ENCODE measurements at regions not wholly inside any gene's neighbourhood (a gene's known extent, or its start where the extent isn't known, plus 50 kb on each side); places are given as distances from the start of the nearest gene placed in this dataset.

DNA sequence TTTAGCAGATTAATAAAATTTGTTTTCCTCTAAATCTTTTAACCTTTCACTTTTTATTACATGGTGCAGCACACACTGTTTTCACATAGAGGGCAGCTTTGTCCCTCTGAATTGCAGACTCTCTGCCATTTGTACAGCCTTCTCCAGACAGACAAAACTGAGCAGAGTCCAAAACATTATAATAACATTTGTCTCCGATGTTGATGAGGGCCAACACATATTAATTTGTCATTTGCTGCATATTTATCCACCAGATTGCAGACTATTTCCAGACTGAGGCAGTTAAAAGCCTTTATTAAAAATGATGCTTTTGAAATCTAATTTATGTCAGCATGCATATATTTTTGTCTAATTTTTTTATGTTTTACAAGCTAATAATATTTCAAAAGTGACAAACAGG is 1251.9 kb upstream of the SLC10A2 start:
- intact Hi-C loops (cut with DNase I; ENCODE audit: low total_unique reads) = no loop called here
- Histone ChIP-seq H3K4me1 (no peaks in the 10 kb centered on the region), H3K27ac (no peak overlapping the region), H3K36me3 (no peaks in the 10 kb centered on the region), H3K9me3 (no peaks in the 10 kb centered on the region), H3K4me3 (no peak overlapping the region), H3K27me3 (no peaks in the 10 kb centered on the region)
- TF ChIP-seq, protein P1, sequence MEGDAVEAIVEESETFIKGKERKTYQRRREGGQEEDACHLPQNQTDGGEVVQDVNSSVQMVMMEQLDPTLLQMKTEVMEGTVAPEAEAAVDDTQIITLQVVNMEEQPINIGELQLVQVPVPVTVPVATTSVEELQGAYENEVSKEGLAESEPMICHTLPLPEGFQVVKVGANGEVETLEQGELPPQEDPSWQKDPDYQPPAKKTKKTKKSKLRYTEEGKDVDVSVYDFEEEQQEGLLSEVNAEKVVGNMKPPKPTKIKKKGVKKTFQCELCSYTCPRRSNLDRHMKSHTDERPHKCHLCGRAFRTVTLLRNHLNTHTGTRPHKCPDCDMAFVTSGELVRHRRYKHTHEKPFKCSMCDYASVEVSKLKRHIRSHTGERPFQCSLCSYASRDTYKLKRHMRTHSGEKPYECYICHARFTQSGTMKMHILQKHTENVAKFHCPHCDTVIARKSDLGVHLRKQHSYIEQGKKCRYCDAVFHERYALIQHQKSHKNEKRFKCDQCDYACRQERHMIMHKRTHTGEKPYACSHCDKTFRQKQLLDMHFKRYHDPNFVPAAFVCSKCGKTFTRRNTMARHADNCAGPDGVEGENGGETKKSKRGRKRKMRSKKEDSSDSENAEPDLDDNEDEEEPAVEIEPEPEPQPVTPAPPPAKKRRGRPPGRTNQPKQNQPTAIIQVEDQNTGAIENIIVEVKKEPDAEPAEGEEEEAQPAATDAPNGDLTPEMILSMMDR (IDR thresholded peaks at IDR 0.05) = no peak
- DNase-seq = no peak

- no peaks in the 10 kb centered on the region for H3K9me3 ChIP-seq
- no peaks in the 10 kb centered on the region for H3K36me3 ChIP-seq
- intact Hi-C loops (cut with DNase I; ENCODE audit: low total_unique reads) = no loop called here
- no peak overlapping the region for H3K4me3 ChIP-seq
- no peaks in the 10 kb centered on the region for H3K27me3 ChIP-seq
- H3K4me1 ChIP-seq = no peaks in the 10 kb centered on the region
- no peak overlapping the region for H3K27ac ChIP-seq
- no peak for DNase-seq
- TF ChIP-seq, protein P1 (IDR thresholded peaks at IDR 0.05) = no peak
These were observed 1249.4 kb upstream of the SLC10A2 start for GRCh38 chr13:104315606-104316005.

GRCh38 chr13:104314926-104315535 is 1248.8 kb upstream of the SLC10A2 start:
- TF ChIP-seq, protein P1 (IDR thresholded peaks at IDR 0.05) = no peak
- intact Hi-C loops (cut with DNase I; ENCODE audit: low total_unique reads) = no loop called here

GRCh38 chr13:104314321-104314720 is 1248.1 kb upstream of the SLC10A2 start:
- H3K9me3 ChIP-seq = no peaks in the 10 kb centered on the region
- H3K27ac ChIP-seq = no peak overlapping the region
- H3K36me3 ChIP-seq = no peaks in the 10 kb centered on the region
- H3K4me1 ChIP-seq = no peaks in the 10 kb centered on the region
- no peaks in the 10 kb centered on the region for H3K27me3 ChIP-seq
- TF ChIP-seq, protein P1 (IDR thresholded peaks at IDR 0.05) = no peak
- intact Hi-C loops (cut with DNase I; ENCODE audit: low total_unique reads) = no loop called here
- DNase-seq = no peak
- H3K4me3 ChIP-seq = no peak overlapping the region

More at GRCh38 chr13:104314926-104315535, 1248.8 kb upstream of the SLC10A2 start:
- Histone ChIP-seq H3K4me1 (no peaks in the 10 kb centered on the region), H3K36me3 (no peaks in the 10 kb centered on the region), H3K9me3 (no peaks in the 10 kb centered on the region), H3K27me3 (no peaks in the 10 kb centered on the region), H3K4me3 (no peak overlapping the region), H3K27ac (no peak overlapping the region)
- DNase-seq = no peak

DNA sequence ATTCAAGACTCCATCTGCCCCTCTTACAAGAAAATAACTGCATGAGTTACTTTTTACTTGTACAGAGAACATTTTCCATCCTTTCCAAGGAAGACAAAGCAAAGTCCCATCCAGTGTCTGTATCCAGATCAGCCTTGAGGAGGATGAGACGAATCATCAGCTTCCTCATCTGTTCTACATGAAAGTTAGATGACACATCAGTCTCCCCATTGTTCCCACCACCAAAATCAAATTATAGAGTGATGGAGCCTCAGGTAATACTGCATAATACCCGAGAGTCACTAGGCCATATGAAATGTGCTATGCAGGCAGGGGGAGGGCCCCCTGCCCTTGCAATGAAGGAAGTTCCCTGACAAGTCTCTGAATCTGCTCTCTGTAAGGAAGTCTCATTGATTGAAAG is 1244.6 kb upstream of the SLC10A2 start:
- DNase-seq = no peak
- intact Hi-C loops (cut with DNase I; ENCODE audit: low total_unique reads) = no loop called here
- TF ChIP-seq, protein P1 (IDR thresholded peaks at IDR 0.05) = no peak
- Histone ChIP-seq H3K36me3 (no peaks in the 10 kb centered on the region), H3K27ac (no peak overlapping the region), H3K27me3 (no peaks in the 10 kb centered on the region), H3K4me1 (no peaks in the 10 kb centered on the region), H3K9me3 (no peaks in the 10 kb centered on the region), H3K4me3 (no peak overlapping the region)

DNA sequence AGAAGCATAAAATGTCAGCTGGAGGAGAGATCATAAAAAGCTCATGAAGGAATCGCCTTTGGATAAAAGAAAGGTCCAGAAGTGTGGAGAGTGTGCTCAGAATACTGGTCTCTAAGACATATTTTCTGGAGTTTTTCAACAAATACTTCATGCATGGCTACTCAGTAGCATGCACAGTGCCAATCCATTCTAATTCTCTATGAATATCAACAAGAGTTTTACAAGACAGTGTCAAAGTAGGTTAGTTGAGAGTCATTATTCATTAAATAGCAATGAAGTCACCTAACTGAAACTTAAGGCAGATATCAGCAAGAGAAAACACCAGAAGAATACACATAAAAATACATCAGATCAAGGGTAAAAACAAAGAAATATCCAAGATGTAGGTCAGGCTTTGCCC is 1243.2 kb upstream of the SLC10A2 start:
- Histone ChIP-seq H3K27me3 (no peaks in the 10 kb centered on the region), H3K4me1 (no peaks in the 10 kb centered on the region), H3K9me3 (no peaks in the 10 kb centered on the region), H3K36me3 (no peaks in the 10 kb centered on the region), H3K4me3 (no peak overlapping the region), H3K27ac (no peak overlapping the region)
- TF ChIP-seq, protein P1 (IDR thresholded peaks at IDR 0.05) = no peak
- intact Hi-C loops (cut with DNase I; ENCODE audit: low total_unique reads) = no loop called here
- no peak for DNase-seq
